ENCODE measurements at regions not wholly inside any gene's neighbourhood (a gene's known extent, or its start where the extent isn't known, plus 50 kb on each side); places are given as distances from the start of the nearest gene placed in this dataset.

- no peak for DNase-seq (ENCODE audit: low read depth in 2 of 2)
These were observed 301.4 kb downstream of the GRIA2 start for GRCh38 chr4:157521906-157522305.

DNA sequence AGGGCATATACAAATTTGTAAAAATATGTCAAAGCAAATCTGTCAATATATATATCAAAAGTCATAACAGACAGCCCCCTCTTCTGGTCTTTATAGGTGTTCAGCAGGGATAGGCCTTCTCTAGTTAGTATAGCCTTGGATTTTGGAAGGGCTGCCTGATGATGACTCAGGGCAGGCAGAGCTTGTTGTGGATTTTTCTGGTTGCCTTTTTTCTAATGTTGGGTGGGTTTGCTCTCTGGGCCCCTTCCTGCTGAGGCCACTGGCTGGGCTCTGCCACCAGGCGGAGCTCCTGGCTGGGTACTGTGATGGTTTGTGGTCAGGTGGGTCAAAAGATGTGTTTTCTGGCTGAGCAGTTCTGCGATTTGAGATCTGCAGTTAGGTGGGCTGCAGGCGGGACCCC lies 294.2 kb downstream of the GRIA2 start:
- no peak for DNase-seq (ENCODE audit: low read depth in 2 of 2)

DNA sequence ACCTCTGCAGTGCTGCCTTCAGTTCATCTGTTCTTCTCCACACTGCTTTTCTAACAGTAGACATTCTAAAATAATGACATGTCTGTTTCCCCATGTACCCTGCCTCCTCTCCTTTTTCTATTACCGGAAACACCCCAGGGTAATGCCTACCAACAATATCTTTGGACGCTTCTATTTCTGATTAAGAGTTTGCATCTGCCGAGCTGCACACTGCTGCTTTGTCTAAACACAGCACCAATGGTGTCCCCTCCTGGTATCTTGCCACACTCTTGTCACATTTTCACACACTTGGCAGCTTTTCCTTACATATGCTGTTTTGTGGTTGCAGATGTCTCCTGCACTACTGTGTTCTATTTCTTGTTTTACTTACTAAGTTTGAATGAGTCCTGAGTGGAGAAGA lies 288.8 kb downstream of the GRIA2 start:
- no peak for DNase-seq (ENCODE audit: low read depth in 2 of 2)

- DNase-seq (ENCODE audit: low read depth in 2 of 2): no peak
These were observed 282.1 kb downstream of the GRIA2 start for GRCh38 chr4:157502656-157503055.

- DNase-seq (ENCODE audit: low read depth in 2 of 2): no peak
These were observed 239.3 kb downstream of the GRIA2 start for GRCh38 chr4:157459785-157460184.

DNA sequence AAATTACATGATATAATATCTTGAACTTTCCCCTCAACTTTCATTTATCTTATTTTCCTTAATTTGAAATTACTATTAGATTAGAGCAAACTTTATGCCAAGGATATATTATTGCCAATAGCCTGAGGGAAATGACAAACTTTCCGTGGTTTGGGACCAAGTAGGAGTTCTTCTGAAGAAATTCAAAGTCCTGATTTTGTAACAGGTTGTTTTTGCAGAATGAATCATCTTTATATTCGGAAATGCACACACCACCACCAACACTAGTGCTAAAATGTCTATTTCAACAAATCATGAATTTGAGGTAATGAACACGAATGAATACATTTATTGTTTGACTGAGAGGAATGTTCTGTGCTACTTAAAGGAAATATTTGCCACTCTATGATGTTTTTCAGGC lies 226.7 kb downstream of the GRIA2 start:
- no peak for DNase-seq (ENCODE audit: low read depth in 2 of 2)

- DNase-seq (ENCODE audit: low read depth in 2 of 2): no peak
These were observed 223.5 kb downstream of the GRIA2 start for GRCh38 chr4:157444014-157444413.

- DNase-seq (ENCODE audit: low read depth in 2 of 2): no peak
These were observed 223.0 kb downstream of the GRIA2 start for GRCh38 chr4:157443537-157443936.

DNA sequence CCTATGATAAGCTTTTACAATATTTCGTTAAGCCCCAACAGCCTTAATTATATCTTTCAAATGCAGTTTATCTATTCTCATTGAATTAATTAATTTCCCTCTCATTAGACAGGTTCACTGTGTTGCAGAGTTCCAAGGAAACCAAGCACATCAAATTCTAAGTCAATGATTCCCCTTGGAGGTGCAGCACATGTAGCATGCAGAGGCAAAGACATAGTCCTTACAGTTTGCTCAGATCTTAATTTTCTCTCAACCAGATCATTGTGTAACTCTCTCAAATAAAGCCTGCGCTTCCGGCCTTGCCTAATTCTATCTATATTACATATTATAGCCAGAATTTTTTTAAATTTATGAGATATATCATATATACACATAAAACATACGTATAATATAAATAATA lies 205.4 kb downstream of the GRIA2 start:
- DNase-seq (ENCODE audit: low read depth in 2 of 2): no peak

- DNase-seq (ENCODE audit: low read depth in 2 of 2): no peak
These were observed 203.0 kb downstream of the GRIA2 start for GRCh38 chr4:157423526-157424020.

DNA sequence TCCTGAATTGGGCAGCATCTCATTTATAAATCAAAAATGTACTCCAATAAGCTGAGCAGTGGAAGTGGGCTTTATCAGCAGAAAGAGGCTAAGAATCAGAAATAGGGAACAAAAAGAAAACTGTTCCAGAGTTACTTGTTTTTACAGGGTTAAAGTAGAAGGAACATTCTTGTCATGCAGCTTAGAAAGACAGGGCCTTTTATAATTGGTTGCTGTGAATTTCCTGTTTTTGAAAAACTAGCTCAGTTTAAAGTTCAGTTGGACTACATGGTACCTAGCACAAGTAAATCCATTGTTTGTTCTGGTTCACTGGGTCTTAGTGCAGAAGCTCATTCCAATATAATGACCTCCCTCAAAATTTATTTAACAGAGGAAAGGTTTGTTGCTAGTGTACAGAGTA lies 200.8 kb downstream of the GRIA2 start:
- no peak for DNase-seq (ENCODE audit: low read depth in 2 of 2)
